ENCODE measurements at regions not wholly inside any gene's neighbourhood (a gene's known extent, or its start where the extent isn't known, plus 50 kb on each side); places are given as distances from the start of the nearest gene placed in this dataset.
A peak's percentile ranks its signal among the peaks of the same experiment; 100 is the strongest.

- Histone ChIP-seq H3K4me3 (no peak overlapping the region), H3K4me1 (replicated peaks in 1 of 2) (no peaks in the 10 kb centered on the region), H3K36me3 (replicated peaks in 1 of 2) (no peaks in the 10 kb centered on the region), H3K27me3 (no peaks in the 10 kb centered on the region), H3K27ac (no peak overlapping the region), H3K9me3 (replicated peaks in 1 of 3) (no peaks in the 10 kb centered on the region)
- no peak for DNase-seq
- 49 to 65% (median 54%) methylated on average over 8 of the region's 8 CpGs for WGBS, 4 donors
- TF ChIP-seq CTCF (IDR thresholded peaks at IDR 0.05) (no peak), POLR2A (IDR thresholded peaks at IDR 0.05) (no peak)
- intact Hi-C loops (cut with DNase I): no loop called here
These were observed 342.8 kb upstream of the CCNG1 start for GRCh38 chr5:163094492-163095180.

- Histone ChIP-seq H3K9me3 (replicated peaks in 1 of 3) (no peaks in the 10 kb centered on the region), H3K4me3 (no peak overlapping the region), H3K4me1 (replicated peaks in 1 of 2) (no peaks in the 10 kb centered on the region), H3K27me3 (no peaks in the 10 kb centered on the region), H3K27ac (no peak overlapping the region), H3K36me3 (replicated peaks in 1 of 2) (no peaks in the 10 kb centered on the region)
- TF ChIP-seq POLR2A (IDR thresholded peaks at IDR 0.05) (no peak), CTCF (IDR thresholded peaks at IDR 0.05) (no peak)
- intact Hi-C loops (cut with DNase I): no loop called here
- DNase-seq: no peak
- 26 to 45% (median 34%) methylated on average over 5 of the region's 5 CpGs for WGBS, 4 donors
These were observed 332.9 kb upstream of the CCNG1 start for GRCh38 chr5:163104464-163104863.

- no peak overlapping the region for H3K4me3 ChIP-seq
- WGBS, 4 donors: 57 to 62% (median 58%) methylated on average over 2 of the region's 2 CpGs
- H3K36me3 ChIP-seq (replicated peaks in 1 of 2): no peaks in the 10 kb centered on the region
- H3K27ac ChIP-seq: no peak overlapping the region
- peak in 1 of 7 donors; percentile 8 for DNase-seq
- no peaks in the 10 kb centered on the region for H3K9me3 ChIP-seq (replicated peaks in 1 of 3)
- TF ChIP-seq POLR2A (IDR thresholded peaks at IDR 0.05): no peak
- TF ChIP-seq CTCF (IDR thresholded peaks at IDR 0.05): no peak
- no peaks in the 10 kb centered on the region for H3K27me3 ChIP-seq
- H3K4me1 ChIP-seq (replicated peaks in 1 of 2): no peaks in the 10 kb centered on the region
- intact Hi-C loops (cut with DNase I): no loop called here
These were observed 331.9 kb upstream of the CCNG1 start for GRCh38 chr5:163105456-163105855.

- intact Hi-C loops (cut with DNase I): no loop called here
- Histone ChIP-seq H3K27ac (no peak overlapping the region), H3K36me3 (replicated peaks in 1 of 2) (no peaks in the 10 kb centered on the region), H3K9me3 (replicated peaks in 1 of 3) (no peaks in the 10 kb centered on the region), H3K4me3 (no peak overlapping the region), H3K27me3 (no peaks in the 10 kb centered on the region), H3K4me1 (replicated peaks in 1 of 2) (no peaks in the 10 kb centered on the region)
- no peak for TF ChIP-seq POLR2A (IDR thresholded peaks at IDR 0.05)
- TF ChIP-seq CTCF (IDR thresholded peaks at IDR 0.05): no peak
- WGBS, 4 donors: 58 to 74% (median 64%) methylated on average over 1 of the region's 1 CpG
- DNase-seq: no peak
These were observed 331.3 kb upstream of the CCNG1 start for GRCh38 chr5:163106098-163106497.

Data from adrenal gland (tissue), 9 donors.